Gastroesophageal sphincter (tissue), 2 donors: ENCODE measurements at regions not wholly inside any gene's neighbourhood (a gene's known extent, or its start where the extent isn't known, plus 50 kb on each side); places are given as distances from the start of the nearest gene placed in this dataset.

Experiments used
- EP300 ChIP-seq: sonication (generic); formaldehyde crosslinking; IDR thresholded peaks from one replicate; pipeline ENCODE4 v1.6.1; 2017; ENCODE audit warnings: antibody characterized with exemption, mild to moderate bottlenecking
- POLR2A ChIP-seq, 2 donors: fragments of 450-650 bp; IDR thresholded peaks; one replicate each; pipeline ENCODE4 v1.6.1; 2017; ENCODE audit warnings: antibody characterized with exemption in 2 of 2, mild to moderate bottlenecking in 2 of 2, moderate library complexity in 1 of 2

DNA sequence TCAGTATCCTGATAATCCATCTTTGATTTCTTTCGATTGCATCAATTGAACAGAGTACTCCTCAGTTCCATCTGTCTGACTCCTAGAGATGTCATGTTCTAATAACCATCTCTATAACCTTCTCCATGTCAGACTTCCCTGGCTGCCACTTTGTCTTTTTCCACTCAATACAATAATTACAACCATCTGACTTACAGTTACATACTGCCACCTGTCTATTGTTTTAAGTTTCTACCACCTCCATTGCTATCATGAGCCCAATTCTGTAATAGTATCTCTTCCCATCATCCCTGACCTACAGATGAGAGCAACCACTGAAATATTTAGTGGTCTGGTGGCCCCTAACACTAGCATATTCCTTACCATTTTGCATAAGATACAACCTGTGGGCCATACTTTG, 439.2 kb upstream of the FAM47C start:
- TF ChIP-seq POLR2A (IDR thresholded peaks at IDR 0.05) (no peak), EP300 (no peak)
